Activated CD4-positive, alpha-beta T cell treated with anti-CD3 and anti-CD28 coated beads, Interleukin-2, amount 50 U/mL, for 1 hour (primary cell): ENCODE measurements at regions not wholly inside any gene's neighbourhood (a gene's known extent, or its start where the extent isn't known, plus 50 kb on each side); places are given as distances from the start of the nearest gene placed in this dataset.

Experiments
- DNase-seq: peaks from one replicate; pipeline ENCODE4 v3.0.0-alpha.2; 2020

- no peak for DNase-seq
Measured at GRCh38 chr13:103246581-103247200, 180.5 kb upstream of the SLC10A2 start.

GRCh38 chr13:103243495-103243894, 177.3 kb upstream of the SLC10A2 start:
- no peak for DNase-seq

- no peak for DNase-seq
Measured at GRCh38 chr13:103238441-103238840, 172.2 kb upstream of the SLC10A2 start.

GRCh38 chr13:103236213-103236612, 170.0 kb upstream of the SLC10A2 start:
- DNase-seq, result no peak

GRCh38 chr13:103229674-103230073, 163.5 kb upstream of the SLC10A2 start:
- no peak for DNase-seq

- no peak for DNase-seq
Measured at GRCh38 chr13:103224804-103225203, 158.6 kb upstream of the SLC10A2 start.

GRCh38 chr13:103222683-103223082, 156.5 kb upstream of the SLC10A2 start:
- no peak for DNase-seq

GRCh38 chr13:103218253-103218652, 152.0 kb upstream of the SLC10A2 start:
- DNase-seq, result no peak

GRCh38 chr13:103213152-103213551, 146.9 kb upstream of the SLC10A2 start:
- no peak for DNase-seq

GRCh38 chr13:103210348-103210747, 144.1 kb upstream of the SLC10A2 start:
- no peak for DNase-seq

- DNase-seq, result no peak
Measured at GRCh38 chr13:103203735-103204330, 137.6 kb upstream of the SLC10A2 start.

GRCh38 chr13:103200118-103200885, 134.1 kb upstream of the SLC10A2 start:
- DNase-seq, result no peak

GRCh38 chr13:103199380-103200088, 133.3 kb upstream of the SLC10A2 start:
- no peak for DNase-seq

GRCh38 chr13:103196356-103196755, 130.1 kb upstream of the SLC10A2 start:
- no peak for DNase-seq

GRCh38 chr13:103195762-103196161, 129.5 kb upstream of the SLC10A2 start:
- DNase-seq, result no peak

GRCh38 chr13:103194871-103195270, 128.7 kb upstream of the SLC10A2 start:
- DNase-seq, result no peak

GRCh38 chr13:103192511-103193135, 126.4 kb upstream of the SLC10A2 start:
- no peak for DNase-seq

GRCh38 chr13:103190841-103191240, 124.6 kb upstream of the SLC10A2 start:
- DNase-seq, result no peak

- DNase-seq, result no peak
Measured at GRCh38 chr13:103188713-103189326, 122.6 kb upstream of the SLC10A2 start.

GRCh38 chr13:103187721-103188156, 121.5 kb upstream of the SLC10A2 start:
- DNase-seq, result no peak

- DNase-seq, result no peak
Measured at GRCh38 chr13:103184413-103184812, 118.2 kb upstream of the SLC10A2 start.
